GM23248 (cell line): ENCODE measurements at regions not wholly inside any gene's neighbourhood (a gene's known extent, or its start where the extent isn't known, plus 50 kb on each side); places are given as distances from the start of the nearest gene placed in this dataset.
A peak's percentile ranks its signal among the peaks of the same experiment; 100 is the strongest.

Experiments used
- DNase-seq: peaks from one replicate; pipeline ENCODE4 v3.0.0-alpha.2; 2015
- H2AFZ ChIP-seq: fragments of 200-600 bp; sonication (generic); 2 replicates; pipeline ENCODE4 v1.6.1; 2016; ENCODE audit warnings: antibody characterized with exemption
- H3F3A ChIP-seq: fragments of 200-600 bp; sonication (generic); 2 replicates; pipeline ENCODE4 v1.6.1; 2016; ENCODE audit warnings: mild to moderate bottlenecking, antibody characterized with exemption, mixed run types; ENCODE audit not compliant: insufficient read depth
- H3K27ac ChIP-seq: fragments of 200-600 bp; sonication (generic); 2 replicates; pipeline ENCODE4 v1.5.1; 2016; ENCODE audit warnings: mild to moderate bottlenecking
- H3K27me3 ChIP-seq: fragments of 200-600 bp; sonication (generic); replicated peaks from 2 replicates; pipeline ENCODE4 v1.6.1; 2016; ENCODE audit warnings: mild to moderate bottlenecking; ENCODE audit not compliant: insufficient read depth
- H3K36me3 ChIP-seq: fragments of 200-600 bp; sonication (generic); 2 replicates; pipeline ENCODE4 v1.6.1; 2016; ENCODE audit warnings: low read depth, mild to moderate bottlenecking
- H3K4me1 ChIP-seq: fragments of 200-600 bp; sonication (generic); 2 replicates; pipeline ENCODE4 v1.6.1; 2016; ENCODE audit warnings: mild to moderate bottlenecking; ENCODE audit not compliant: insufficient read depth
- H3K4me2 ChIP-seq: fragments of 200-600 bp; sonication (generic); one replicate; pipeline ENCODE4 v1.6.1; 2016; ENCODE audit warnings: mild to moderate bottlenecking; ENCODE audit not compliant: unreplicated experiment
- H3K4me3 ChIP-seq: fragments of 200-600 bp; sonication (generic); 2 replicates; pipeline ENCODE4 v1.5.1; 2016; ENCODE audit warnings: mild to moderate bottlenecking
- H3K79me2 ChIP-seq: fragments of 200-600 bp; sonication (generic); 2 replicates; pipeline ENCODE4 v1.6.1; 2016; ENCODE audit warnings: mild to moderate bottlenecking; ENCODE audit not compliant: insufficient read depth
- H3K9ac ChIP-seq: fragments of 200-600 bp; sonication (generic); 2 replicates; pipeline ENCODE4 v1.6.1; 2016; ENCODE audit warnings: mild to moderate bottlenecking
- H3K9me2 ChIP-seq: fragments of 200-600 bp; sonication (generic); 2 replicates; pipeline ENCODE4 v1.6.1; 2016; ENCODE audit warnings: mixed run types, mild to moderate bottlenecking, moderate library complexity; ENCODE audit not compliant: insufficient read depth
- H3K9me3 ChIP-seq: fragments of 200-600 bp; sonication (generic); one replicate; pipeline ENCODE4 v1.6.1; 2017; ENCODE audit warnings: low read depth
- H4K20me1 ChIP-seq: fragments of 200-600 bp; sonication (generic); 2 replicates; pipeline ENCODE4 v1.6.0; 2016; ENCODE audit not compliant: insufficient read depth
- EZH2 ChIP-seq: fragments of 200-600 bp; sonication (generic); IDR thresholded peaks from 2 replicates; pipeline ENCODE4 v1.6.1; 2018; ENCODE audit warnings: antibody characterized with exemption, mild to moderate bottlenecking; ENCODE audit not compliant: insufficient read depth, poor library complexity, severe bottlenecking
- EZH2phosphoT487 ChIP-seq: fragments of 200-600 bp; sonication (generic); IDR thresholded peaks from 2 replicates; pipeline ENCODE4 v1.6.1; 2018; ENCODE audit warnings: antibody characterized with exemption, moderate library complexity, mild to moderate bottlenecking, low read depth; ENCODE audit not compliant: insufficient read depth
- WGBS, 2 experiments: methylation state at CpG; one replicate each; pipeline ENCODE4 v1.1.6; 2015 to 2017; ENCODE audit warnings: low lambda C conversion rate in 2 of 2, low coverage in 1 of 2; ENCODE audit errors: missing lambda C conversion rate in 2 of 2; 5-methylcytosine and 5-hydroxymethylcytosine counted together
- in situ Hi-C: fragments of 300-500 bp; cut with MboI; formaldehyde crosslinking; loops from 2 replicates; pipeline ENCODE4 v1.15.0; 2020

GRCh38 chr1:193625255-193625654, 438.8 kb upstream of the B3GALT2 start:
- Histone ChIP-seq H3K4me2 (no peak overlapping the region), H3K36me3 (no peaks in the 10 kb centered on the region), H3K27ac (no peak overlapping the region), H3K9me3 (no peaks in the 10 kb centered on the region), H3F3A (no peaks in the 10 kb centered on the region), H3K9me2 (no peaks in the 10 kb centered on the region), H3K27me3 (no peaks in the 10 kb centered on the region), H3K4me3 (no peak overlapping the region), H4K20me1 (no peaks in the 10 kb centered on the region), H3K9ac (no peak overlapping the region), H3K4me1 (no peaks in the 10 kb centered on the region), H2AFZ (no peak overlapping the region), H3K79me2 (no peaks in the 10 kb centered on the region)
- WGBS, 2 experiments, result 42 to 44% methylated on average over 4 of the region's 4 CpGs
- DNase-seq, result peak; percentile 6
- TF ChIP-seq EZH2phosphoT487, result no peak
- no peak for TF ChIP-seq EZH2
- in situ Hi-C loops, result no loop called here

- Histone ChIP-seq H3K9ac (no peak overlapping the region), H4K20me1 (no peaks in the 10 kb centered on the region), H3K27me3 (no peaks in the 10 kb centered on the region), H3K9me3 (no peaks in the 10 kb centered on the region), H3K36me3 (no peaks in the 10 kb centered on the region), H2AFZ (no peak overlapping the region), H3K27ac (no peak overlapping the region), H3F3A (no peaks in the 10 kb centered on the region), H3K79me2 (no peaks in the 10 kb centered on the region), H3K4me3 (no peak overlapping the region), H3K9me2 (no peaks in the 10 kb centered on the region), H3K4me2 (no peak overlapping the region), H3K4me1 (no peaks in the 10 kb centered on the region)
- TF ChIP-seq EZH2phosphoT487, result no peak
- TF ChIP-seq EZH2, result no peak
- no peak for DNase-seq
- in situ Hi-C loops, result no loop called here
- WGBS, 2 experiments, result 68 to 84% methylated on average over 2 of the region's 2 CpGs
Observed at GRCh38 chr1:193619911-193620310, 433.5 kb upstream of the B3GALT2 start.

GRCh38 chr1:193614817-193615216, 428.4 kb upstream of the B3GALT2 start:
- no peaks in the 10 kb centered on the region for H3K36me3 ChIP-seq
- TF ChIP-seq EZH2 (no peak), EZH2phosphoT487 (no peak)
- H3K27ac ChIP-seq, result no peak overlapping the region
- no peak overlapping the region for H3K4me2 ChIP-seq
- H3K9me2 ChIP-seq, result no peaks in the 10 kb centered on the region
- 77% methylated on average over 2 of the region's 2 CpGs for WGBS, 2 experiments
- H4K20me1 ChIP-seq, result no peaks in the 10 kb centered on the region
- no peak overlapping the region for H3K4me3 ChIP-seq
- H3K9ac ChIP-seq, result no peak overlapping the region
- no peaks in the 10 kb centered on the region for H3K79me2 ChIP-seq
- H3F3A ChIP-seq, result no peaks in the 10 kb centered on the region
- H2AFZ ChIP-seq, result 0 out of 2 replicates have a peak overlapping the region, but pooled peaks have one; percentile 42
- H3K4me1 ChIP-seq, result no peaks in the 10 kb centered on the region
- no peaks in the 10 kb centered on the region for H3K27me3 ChIP-seq
- H3K9me3 ChIP-seq, result no peaks in the 10 kb centered on the region
- in situ Hi-C loops, result no loop called here
- peak; percentile 40 for DNase-seq

GRCh38 chr1:193614275-193614674, 427.9 kb upstream of the B3GALT2 start:
- Histone ChIP-seq H3F3A (no peaks in the 10 kb centered on the region), H3K9me3 (no peaks in the 10 kb centered on the region), H2AFZ (no peak overlapping the region), H3K4me3 (no peak overlapping the region), H3K9ac (no peak overlapping the region), H3K36me3 (no peaks in the 10 kb centered on the region), H3K27ac (no peak overlapping the region), H4K20me1 (no peaks in the 10 kb centered on the region), H3K9me2 (no peaks in the 10 kb centered on the region), H3K79me2 (no peaks in the 10 kb centered on the region), H3K27me3 (no peaks in the 10 kb centered on the region), H3K4me2 (no peak overlapping the region), H3K4me1 (no peaks in the 10 kb centered on the region)
- DNase-seq, result no peak
- no peak for TF ChIP-seq EZH2
- no peak for TF ChIP-seq EZH2phosphoT487
- WGBS, 2 experiments, result 48% methylated on average over 3 of the region's 3 CpGs
- in situ Hi-C loops, result no loop called here

GRCh38 chr1:193613041-193613440, 426.6 kb upstream of the B3GALT2 start:
- TF ChIP-seq EZH2phosphoT487 (no peak), EZH2 (no peak)

More at GRCh38 chr1:193613041-193613440, 426.6 kb upstream of the B3GALT2 start:
- no peaks in the 10 kb centered on the region for H4K20me1 ChIP-seq
- H3K9me3 ChIP-seq, result no peaks in the 10 kb centered on the region
- 58 to 74% methylated on average over 2 of the region's 2 CpGs for WGBS, 2 experiments
- H3K27me3 ChIP-seq, result no peaks in the 10 kb centered on the region
- H3K36me3 ChIP-seq, result no peaks in the 10 kb centered on the region
- DNase-seq, result no peak
- no peaks in the 10 kb centered on the region for H3K4me1 ChIP-seq
- no peak overlapping the region for H3K4me3 ChIP-seq
- in situ Hi-C loops, result no loop called here
- H3K27ac ChIP-seq, result no peak overlapping the region
- no peaks in the 10 kb centered on the region for H3K79me2 ChIP-seq
- no peaks in the 10 kb centered on the region for H3K9me2 ChIP-seq
- no peak overlapping the region for H3K4me2 ChIP-seq
- no peak overlapping the region for H2AFZ ChIP-seq
- no peaks in the 10 kb centered on the region for H3F3A ChIP-seq
- no peak overlapping the region for H3K9ac ChIP-seq
